Loucy (cell line): ENCODE measurements at regions not wholly inside any gene's neighbourhood (a gene's known extent, or its start where the extent isn't known, plus 50 kb on each side); places are given as distances from the start of the nearest gene placed in this dataset.

Experiments used
- EZH2phosphoT487 ChIP-seq: fragments of 200-600 bp; IDR thresholded peaks from 2 replicates; pipeline ENCODE4 v1.6.1; 2018; ENCODE audit warnings: antibody characterized with exemption, mild to moderate bottlenecking, moderate library complexity, borderline replicate concordance
- TF ChIP-seq, protein P1 (sequence below): fragments of 200-600 bp; sonication (generic); conservative IDR thresholded peaks from 2 replicates; pipeline ENCODE4 v1.5.1; 2014; ENCODE audit warnings: mild to moderate bottlenecking, antibody characterized with exemption, low read length

GRCh38 chr19:24003537-24003936, 83.5 kb upstream of the ZNF254 start:
- no peak for TF ChIP-seq EZH2phosphoT487
- TF ChIP-seq, protein P1, sequence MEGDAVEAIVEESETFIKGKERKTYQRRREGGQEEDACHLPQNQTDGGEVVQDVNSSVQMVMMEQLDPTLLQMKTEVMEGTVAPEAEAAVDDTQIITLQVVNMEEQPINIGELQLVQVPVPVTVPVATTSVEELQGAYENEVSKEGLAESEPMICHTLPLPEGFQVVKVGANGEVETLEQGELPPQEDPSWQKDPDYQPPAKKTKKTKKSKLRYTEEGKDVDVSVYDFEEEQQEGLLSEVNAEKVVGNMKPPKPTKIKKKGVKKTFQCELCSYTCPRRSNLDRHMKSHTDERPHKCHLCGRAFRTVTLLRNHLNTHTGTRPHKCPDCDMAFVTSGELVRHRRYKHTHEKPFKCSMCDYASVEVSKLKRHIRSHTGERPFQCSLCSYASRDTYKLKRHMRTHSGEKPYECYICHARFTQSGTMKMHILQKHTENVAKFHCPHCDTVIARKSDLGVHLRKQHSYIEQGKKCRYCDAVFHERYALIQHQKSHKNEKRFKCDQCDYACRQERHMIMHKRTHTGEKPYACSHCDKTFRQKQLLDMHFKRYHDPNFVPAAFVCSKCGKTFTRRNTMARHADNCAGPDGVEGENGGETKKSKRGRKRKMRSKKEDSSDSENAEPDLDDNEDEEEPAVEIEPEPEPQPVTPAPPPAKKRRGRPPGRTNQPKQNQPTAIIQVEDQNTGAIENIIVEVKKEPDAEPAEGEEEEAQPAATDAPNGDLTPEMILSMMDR = no peak
